Prostate gland (tissue), 2 donors: ENCODE measurements at regions not wholly inside any gene's neighbourhood (a gene's known extent, or its start where the extent isn't known, plus 50 kb on each side); places are given as distances from the start of the nearest gene placed in this dataset.

Experiments
- DNase-seq: peaks from one replicate; pipeline ENCODE4 v3.0.0-alpha.2; 2019; ENCODE audit warnings: low spot score
- H3K27ac ChIP-seq, 2 donors: fragments of 200-600 bp; sonication (generic); 2 replicates each; pipeline ENCODE4 v1.5.1; 2017 to 2019
- H3K27me3 ChIP-seq: fragments of 200-600 bp; sonication (generic); replicated peaks from 2 replicates; pipeline ENCODE4 v1.5.1; 2019; ENCODE audit not compliant: insufficient read depth
- H3K36me3 ChIP-seq, 2 donors: fragments of 200-600 bp; sonication (generic); 1 replicate in 1 of 2; 2 replicates in 1 of 2; pipeline versions ENCODE4 v1.5.1 to v1.8.1; 2017 to 2019
- H3K4me1 ChIP-seq: fragments of 200-600 bp; sonication (generic); replicated peaks from 2 replicates; pipeline ENCODE4 v1.5.1; 2019
- H3K4me3 ChIP-seq, 2 donors: fragments of 200-600 bp; sonication (generic); 2 replicates each; pipeline ENCODE4 v1.5.1; 2017 to 2019
- H3K9me3 ChIP-seq: fragments of 200-600 bp; sonication (generic); 2 replicates; pipeline ENCODE4 v1.5.1; 2017
- CTCF ChIP-seq, 4 experiments: fragments of 200-600 bp in 2 of 4; fragments of 450-650 bp in 2 of 4; sonication (generic) in 2 of 4; IDR thresholded peaks; 1 replicate in 3 of 4; 2 replicates in 1 of 4; pipeline ENCODE4 v1.5.1; 2016 to 2019; ENCODE audit warnings: antibody characterized with exemption in 4 of 4, mild to moderate bottlenecking in 2 of 4, moderate library complexity in 2 of 4
- POLR2A ChIP-seq: fragments of 450-650 bp; IDR thresholded peaks from one replicate; pipeline ENCODE4 v1.6.1; 2016; ENCODE audit warnings: antibody characterized with exemption, mild to moderate bottlenecking
- POLR2AphosphoS5 ChIP-seq: sonication (generic); formaldehyde crosslinking; IDR thresholded peaks from one replicate; pipeline ENCODE4 v1.6.1; 2017; ENCODE audit warnings: antibody characterized with exemption
- WGBS: methylation state at CpG from one replicate; pipeline ENCODE4 v1.1.5; 2018; 5-methylcytosine and 5-hydroxymethylcytosine counted together
- intact Hi-C: fragments of 100-400 bp; cut with DNase I; formaldehyde crosslinking; loops from one replicate; pipeline ENCODE4 v1.14.2; 2022

DNA sequence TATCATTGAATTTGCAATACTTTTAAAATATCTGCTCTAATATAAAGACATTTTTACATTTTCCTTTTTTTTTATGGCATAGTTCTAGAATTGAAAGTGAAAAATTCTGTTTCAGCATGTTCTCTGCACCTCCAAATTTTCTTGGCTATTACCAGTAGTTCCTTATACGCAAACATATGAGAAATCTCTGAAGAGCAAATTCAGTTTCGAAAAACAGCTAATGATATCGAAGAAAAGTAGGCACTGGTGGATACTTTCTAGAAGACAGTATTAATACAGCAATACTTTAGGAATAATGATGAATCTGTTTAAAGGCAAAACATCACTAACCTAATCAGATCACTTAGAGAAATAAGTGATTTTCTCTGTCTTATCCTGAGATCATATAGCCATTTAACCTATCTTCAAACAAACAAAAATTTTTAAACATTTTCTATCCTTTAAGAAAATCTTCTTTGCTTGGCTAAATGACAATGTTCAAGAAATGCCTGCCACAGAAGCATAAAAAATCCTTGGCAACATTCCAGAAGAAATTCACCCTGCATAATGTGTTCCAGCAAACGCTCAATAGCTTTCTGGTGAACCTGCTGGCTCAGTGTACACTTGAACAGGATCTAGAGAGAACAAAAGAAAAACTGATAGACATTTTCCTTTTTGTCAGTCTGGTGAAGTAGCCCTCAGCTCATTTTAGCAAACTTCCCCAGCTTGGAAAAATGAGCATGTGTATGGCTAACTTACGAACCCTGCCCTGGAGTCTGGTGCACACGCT, 51.2 kb upstream of the KLF3 start:
- Histone ChIP-seq H3K27me3 (no peaks in the 10 kb centered on the region), H3K36me3 (no peaks in the 10 kb centered on the region), H3K9me3 (no peaks in the 10 kb centered on the region), H3K4me1 (peaks cover 8% of the 10 kb centered on the region), H3K4me3 (no peak overlapping the region), H3K27ac (peak overlapping the region; percentile 47 to 55)
- intact Hi-C loops, result no loop called here
- DNase-seq, result no peak
- TF ChIP-seq CTCF (IDR thresholded peaks at IDR 0.05) (no peak), POLR2AphosphoS5 (peak; percentile 39), POLR2A (no peak)
- WGBS, result 34% methylated on average over 6 of the region's 6 CpGs
